ENCODE measurements at regions not wholly inside any gene's neighbourhood (a gene's known extent, or its start where the extent isn't known, plus 50 kb on each side); places are given as distances from the start of the nearest gene placed in this dataset.

- TF ChIP-seq EZH2 (IDR thresholded peaks at IDR 0.05; ENCODE audit: low read length): no peak
- TF ChIP-seq, protein P1, sequence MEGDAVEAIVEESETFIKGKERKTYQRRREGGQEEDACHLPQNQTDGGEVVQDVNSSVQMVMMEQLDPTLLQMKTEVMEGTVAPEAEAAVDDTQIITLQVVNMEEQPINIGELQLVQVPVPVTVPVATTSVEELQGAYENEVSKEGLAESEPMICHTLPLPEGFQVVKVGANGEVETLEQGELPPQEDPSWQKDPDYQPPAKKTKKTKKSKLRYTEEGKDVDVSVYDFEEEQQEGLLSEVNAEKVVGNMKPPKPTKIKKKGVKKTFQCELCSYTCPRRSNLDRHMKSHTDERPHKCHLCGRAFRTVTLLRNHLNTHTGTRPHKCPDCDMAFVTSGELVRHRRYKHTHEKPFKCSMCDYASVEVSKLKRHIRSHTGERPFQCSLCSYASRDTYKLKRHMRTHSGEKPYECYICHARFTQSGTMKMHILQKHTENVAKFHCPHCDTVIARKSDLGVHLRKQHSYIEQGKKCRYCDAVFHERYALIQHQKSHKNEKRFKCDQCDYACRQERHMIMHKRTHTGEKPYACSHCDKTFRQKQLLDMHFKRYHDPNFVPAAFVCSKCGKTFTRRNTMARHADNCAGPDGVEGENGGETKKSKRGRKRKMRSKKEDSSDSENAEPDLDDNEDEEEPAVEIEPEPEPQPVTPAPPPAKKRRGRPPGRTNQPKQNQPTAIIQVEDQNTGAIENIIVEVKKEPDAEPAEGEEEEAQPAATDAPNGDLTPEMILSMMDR (optimal IDR thresholded peaks at IDR 0.05 in 1 of 3, IDR thresholded peaks at IDR 0.05 in 1 of 3, conservative IDR thresholded peaks at IDR 0.05 in 1 of 3; ENCODE audit: extremely low read depth in 1 of 3, insufficient read depth in 2 of 3, low read length in 3 of 3): no peak
Measured at GRCh38 chr3:104939196-104939595, 427.5 kb upstream of the ALCAM start.
